IMR-90 (cell line): ENCODE measurements at regions not wholly inside any gene's neighbourhood (a gene's known extent, or its start where the extent isn't known, plus 50 kb on each side); places are given as distances from the start of the nearest gene placed in this dataset.

Source experiments
- ATAC-seq: fragments of 200-7000 bp; cut with Tn5 transposase; 2 replicates; pipeline ENCODE4 v1.9.1; 2020; ENCODE audit warnings: low read depth, mild to moderate bottlenecking, moderate library complexity
- BruUV-seq: library from RNA; stranded (reverse); fragments of 400-500 nt; replicated peaks from 2 replicates; lab custom pipeline; 2021; lab: Mats Ljungman, UMichigan
- CTCF ChIA-PET: fragments of 300-600 bp; formaldehyde crosslinking; extraction: SDS; loops from one replicate; lab custom pipeline; 2021; ENCODE audit warnings: antibody characterized with exemption; lab: Yijun Ruan, JAX
- POLR2A ChIA-PET: fragments of 300-600 bp; sonication (Branson Sonifier 250); formaldehyde crosslinking; loops from one replicate; lab custom pipeline; 2022; ENCODE audit warnings: antibody characterized with exemption; ENCODE audit not compliant: unreplicated experiment; lab: Charles Lee
- DNase-seq: peaks from one replicate; pipeline ENCODE4 v3.0.0; 2013
- H2AFZ ChIP-seq: replicated peaks from 2 replicates; pipeline ENCODE3; 2013; ENCODE audit warnings: low read length, mild to moderate bottlenecking; ENCODE audit not compliant: poor library complexity
- H2AK5ac ChIP-seq: 2 replicates; pipeline ENCODE4 v1.6.1; 2013; ENCODE audit warnings: low read depth, low read length, inconsistent platforms
- H2AK9ac ChIP-seq: replicated peaks from 2 replicates; pipeline ENCODE3; 2013; ENCODE audit warnings: mild to moderate bottlenecking, low read depth, low read length, moderate library complexity; ENCODE audit not compliant: poor library complexity
- H2BK120ac ChIP-seq: 2 replicates; pipeline ENCODE4 v1.6.1; 2013; ENCODE audit warnings: low read depth, low read length, inconsistent platforms
- H2BK15ac ChIP-seq: 3 replicates; pipeline ENCODE4 v1.6.1; 2013; ENCODE audit warnings: low read depth, low read length, inconsistent platforms
- H2BK20ac ChIP-seq: 2 replicates; pipeline ENCODE4 v1.6.1; 2013; ENCODE audit warnings: low read depth, mild to moderate bottlenecking, inconsistent platforms, low read length, moderate library complexity
- H2BK5ac ChIP-seq: 2 replicates; pipeline ENCODE4 v1.6.1; 2013; ENCODE audit warnings: mild to moderate bottlenecking, low read depth, low read length, inconsistent platforms; ENCODE audit not compliant: poor library complexity, severe bottlenecking
- H3K14ac ChIP-seq: replicated peaks from 2 replicates; pipeline ENCODE4 v1.6.1; 2013; ENCODE audit warnings: low read depth, low read length, inconsistent platforms
- H3K18ac ChIP-seq: 2 replicates; pipeline ENCODE4 v1.6.1; 2013; ENCODE audit warnings: low read depth, low read length, control low read depth
- H3K23ac ChIP-seq: 2 replicates; pipeline ENCODE4 v1.6.1; 2013; ENCODE audit warnings: low read depth, low read length, inconsistent platforms
- H3K27ac ChIP-seq: 2 replicates; pipeline ENCODE4 v1.5.1; 2013; ENCODE audit warnings: mild to moderate bottlenecking, control low read depth, low read length; ENCODE audit not compliant: insufficient read depth
- H3K27me3 ChIP-seq: 2 replicates; pipeline ENCODE4 v1.6.1; 2013; ENCODE audit warnings: low read length; ENCODE audit not compliant: control insufficient read depth, insufficient read depth
- H3K36me3 ChIP-seq: 2 replicates; pipeline ENCODE4 v1.6.1; 2013; ENCODE audit warnings: low read length, mixed read lengths; ENCODE audit not compliant: control insufficient read depth, insufficient read depth
- H3K4ac ChIP-seq: 2 replicates; pipeline ENCODE4 v1.6.1; 2013; ENCODE audit warnings: low read depth, low read length, inconsistent platforms
- H3K4me1 ChIP-seq: 2 replicates; pipeline ENCODE4 v1.6.1; 2013; ENCODE audit warnings: low read length, mixed read lengths; ENCODE audit not compliant: control insufficient read depth, insufficient read depth
- H3K4me2 ChIP-seq: 2 replicates; pipeline ENCODE4 v1.6.1; 2013; ENCODE audit warnings: low read depth, mild to moderate bottlenecking, control low read depth, low read length, moderate library complexity
- H3K4me3 ChIP-seq: 2 replicates; pipeline ENCODE4 v1.5.1; 2013; ENCODE audit warnings: low read depth, mild to moderate bottlenecking, control low read depth, low read length, moderate library complexity; ENCODE audit not compliant: insufficient read depth
- H3K56ac ChIP-seq: 2 replicates; pipeline ENCODE4 v1.6.1; 2013; ENCODE audit warnings: low read length, inconsistent platforms; ENCODE audit not compliant: insufficient read depth; ENCODE audit errors: extremely low read depth
- H3K79me1 ChIP-seq, 2 experiments: 2 replicates each; pipeline ENCODE4 v1.6.1; 2013; ENCODE audit warnings: low read length in 2 of 2, inconsistent platforms in 1 of 2, low read depth in 1 of 2
- H3K9ac ChIP-seq: 2 replicates; pipeline ENCODE4 v1.6.1; 2013; ENCODE audit warnings: low read depth, low read length, control low read depth
- H3K9me1 ChIP-seq: 2 replicates; pipeline ENCODE4 v1.6.1; 2013; ENCODE audit warnings: low read length, inconsistent platforms; ENCODE audit not compliant: insufficient read depth
- H3K9me3 ChIP-seq: 2 replicates; pipeline ENCODE4 v1.6.1; 2013; ENCODE audit warnings: low read length; ENCODE audit not compliant: control insufficient read depth, insufficient read depth
- H4K20me1 ChIP-seq: 2 replicates; pipeline ENCODE4 v1.6.1; 2013; ENCODE audit warnings: low read length, inconsistent platforms; ENCODE audit not compliant: insufficient read depth
- H4K5ac ChIP-seq: 2 replicates; pipeline ENCODE4 v1.6.1; 2013; ENCODE audit warnings: mild to moderate bottlenecking, low read depth, low read length, control low read depth
- H4K8ac ChIP-seq, 2 experiments: 2 replicates each; pipeline ENCODE4 v1.6.1; 2013; ENCODE audit warnings: low read depth in 2 of 2, low read length in 2 of 2, control low read depth in 1 of 2, inconsistent platforms in 1 of 2
- H4K91ac ChIP-seq: 2 replicates; pipeline ENCODE4 v1.6.1; 2013; ENCODE audit warnings: low read depth, low read length, inconsistent platforms; ENCODE audit not compliant: insufficient read depth
- CHD1 ChIP-seq: IDR thresholded peaks from 2 replicates; pipeline ENCODE4 v1.6.1; 2012; ENCODE audit warnings: low read depth, low read length, improper control_type of control experiment
- CTCF ChIP-seq: conservative IDR thresholded peaks from 2 replicates; pipeline ENCODE4 v1.5.1; 2012; ENCODE audit warnings: mild to moderate bottlenecking, low read depth, low read length, improper control_type of control experiment
- ELK1 ChIP-seq: fragments of 150-350 bp; IDR thresholded peaks from 2 replicates; pipeline ENCODE4 v1.6.1; 2016; ENCODE audit warnings: low read depth, mild to moderate bottlenecking, low read length, moderate library complexity, borderline replicate concordance
- NFE2L2 ChIP-seq: fragments of 150-350 bp; IDR thresholded peaks from 2 replicates; pipeline ENCODE4 v1.6.1; 2016; ENCODE audit warnings: low read depth, mild to moderate bottlenecking, low read length
- RAD21 ChIP-seq: IDR thresholded peaks from 2 replicates; pipeline ENCODE4 v1.6.1; 2012; ENCODE audit warnings: low read length, improper control_type of control experiment
- WGBS, 2 experiments: methylation state at CpG; one replicate each; pipeline versions ENCODE4 v1.1.5 to v1.1.7; 2013; ENCODE audit warnings: missing lambda C conversion rate in 2 of 2; ENCODE audit not compliant: insufficient read length in 1 of 2; ENCODE audit errors: extremely low coverage in 2 of 2; 5-methylcytosine and 5-hydroxymethylcytosine counted together
- dilution Hi-C: fragments of 300-500 bp; cut with HindIII; formaldehyde crosslinking; loops from one replicate; pipeline ENCODE4 v1.14.3; 2018; ENCODE audit warnings: low sequenced_read_pairs; ENCODE audit not compliant: unreplicated experiment
- in situ Hi-C: fragments of 300-500 bp; cut with MboI; formaldehyde crosslinking; loops from 3 replicates; pipeline ENCODE4 v1.14.3; 2019; ENCODE audit warnings: low sequenced_read_pairs, inconsistent platforms, mixed read lengths
- intact Hi-C: fragments of 100-400 bp; cut with micrococcal nuclease; formaldehyde crosslinking; loops from 2 replicates; pipeline ENCODE4 v1.10.0; 2022

- no peak overlapping the region for H3K14ac ChIP-seq
- ChIA-PET POLR2A (no interaction called here), CTCF (interaction anchor here (0.9 kb wide), 1 partner anchor 11 kb away, joined by 5 read pairs; no protein-coding TSS in a partner anchor)
- no peak overlapping the region for H3K4me3 ChIP-seq
- WGBS, 2 experiments: 50% methylated on average over 2 of the region's 8 CpGs; no CpG with 5 or more reads in 1 of the 2 experiments
- no peak overlapping the region for H4K8ac ChIP-seq
- DNase-seq (peak; percentile 59), ATAC-seq (peak; percentile 91)
- no TSS peak for BruUV-seq
- no peak overlapping the region for H3K27ac ChIP-seq
- H4K91ac ChIP-seq: no peak overlapping the region
- no peak overlapping the region for H2AK9ac ChIP-seq
- intact Hi-C loops: no loop called here
- H2AFZ ChIP-seq: no peak overlapping the region
- H3K79me1 ChIP-seq: no peaks in the 10 kb centered on the region
- dilution Hi-C loops: no loop called here
- no peak overlapping the region for H4K5ac ChIP-seq
- no peak overlapping the region for H3K23ac ChIP-seq
- H3K9me1 ChIP-seq: peaks cover 3% of the 10 kb centered on the region
- H2BK5ac ChIP-seq: no peak overlapping the region
- no peak overlapping the region for H3K56ac ChIP-seq
- no peak overlapping the region for H3K4ac ChIP-seq
- H2BK120ac ChIP-seq: no peak overlapping the region
- H3K4me1 ChIP-seq: peaks cover 3% of the 10 kb centered on the region; the same call in 1 of the 2 replicates
- no peaks in the 10 kb centered on the region for H3K27me3 ChIP-seq
- TF ChIP-seq NFE2L2 (no peak), RAD21 (no peak), ELK1 (no peak), CTCF (no peak), CHD1 (no peak)
- H3K9me3 ChIP-seq: no peaks in the 10 kb centered on the region
- H3K18ac ChIP-seq: no peak overlapping the region
- in situ Hi-C loops: no loop called here
- H3K9ac ChIP-seq: no peak overlapping the region
- H4K20me1 ChIP-seq: no peaks in the 10 kb centered on the region
- no peak overlapping the region for H2BK15ac ChIP-seq
- H3K36me3 ChIP-seq: no peaks in the 10 kb centered on the region
- H2AK5ac ChIP-seq: no peak overlapping the region
- H3K4me2 ChIP-seq: no peak overlapping the region; the same call in 1 of the 2 replicates
- no peak overlapping the region for H2BK20ac ChIP-seq
Measured at GRCh38 chr18:39741755-39742466, 2176.3 kb upstream of the CELF4 start.
